COLO829 (cell line): ENCODE measurements at regions not wholly inside any gene's neighbourhood (a gene's known extent, or its start where the extent isn't known, plus 50 kb on each side); places are given as distances from the start of the nearest gene placed in this dataset.
"Not testable (repeated sequence)": the region's sequence is repeated elsewhere in the genome, so short reads cannot be mapped to it uniquely, and the experiment has no call there.

Experiments used
- DNase-seq: peaks from one replicate; pipeline ENCODE4 v3.0.0; 2012; ENCODE audit warnings: low spot score

DNA sequence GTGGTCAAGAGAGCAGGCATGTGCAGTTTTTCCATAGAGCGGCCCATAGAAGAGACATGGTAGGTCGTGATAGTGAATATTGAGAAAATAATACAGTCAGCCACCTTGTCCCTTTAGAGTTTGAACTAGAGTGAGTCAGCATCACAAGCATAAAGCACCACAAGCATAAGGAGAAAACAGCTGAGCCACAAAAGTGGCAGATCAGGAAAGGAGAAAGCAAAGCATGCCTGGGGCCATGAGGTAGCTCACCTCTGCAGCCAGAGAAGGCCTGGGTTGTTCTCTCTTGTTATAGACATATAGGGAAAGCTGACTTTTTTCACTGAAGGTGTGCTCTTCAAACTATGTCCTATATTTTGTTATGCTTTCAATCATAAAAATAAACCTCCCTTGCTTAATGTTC, 879.0 kb downstream of the DSC3 start:
- no peak for DNase-seq

DNA sequence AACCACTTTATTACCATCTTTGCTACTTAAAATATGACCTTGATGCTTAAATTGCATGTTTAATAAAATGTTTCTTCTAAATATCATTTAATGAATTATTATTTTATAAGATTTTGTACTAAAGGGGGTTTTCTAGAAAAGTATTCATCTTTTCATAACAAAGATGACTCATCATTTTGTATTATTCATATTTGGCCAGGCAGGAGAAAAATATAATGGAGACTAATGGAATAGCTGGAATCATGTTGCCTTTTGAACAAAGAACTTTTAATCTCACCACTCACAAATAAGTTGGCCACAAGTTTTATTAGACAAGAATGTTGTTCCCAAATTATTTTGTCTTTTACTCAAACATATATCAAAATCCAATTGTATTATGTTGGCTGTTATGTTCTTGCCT, 882.4 kb downstream of the DSC3 start:
- DNase-seq = no peak

DNA sequence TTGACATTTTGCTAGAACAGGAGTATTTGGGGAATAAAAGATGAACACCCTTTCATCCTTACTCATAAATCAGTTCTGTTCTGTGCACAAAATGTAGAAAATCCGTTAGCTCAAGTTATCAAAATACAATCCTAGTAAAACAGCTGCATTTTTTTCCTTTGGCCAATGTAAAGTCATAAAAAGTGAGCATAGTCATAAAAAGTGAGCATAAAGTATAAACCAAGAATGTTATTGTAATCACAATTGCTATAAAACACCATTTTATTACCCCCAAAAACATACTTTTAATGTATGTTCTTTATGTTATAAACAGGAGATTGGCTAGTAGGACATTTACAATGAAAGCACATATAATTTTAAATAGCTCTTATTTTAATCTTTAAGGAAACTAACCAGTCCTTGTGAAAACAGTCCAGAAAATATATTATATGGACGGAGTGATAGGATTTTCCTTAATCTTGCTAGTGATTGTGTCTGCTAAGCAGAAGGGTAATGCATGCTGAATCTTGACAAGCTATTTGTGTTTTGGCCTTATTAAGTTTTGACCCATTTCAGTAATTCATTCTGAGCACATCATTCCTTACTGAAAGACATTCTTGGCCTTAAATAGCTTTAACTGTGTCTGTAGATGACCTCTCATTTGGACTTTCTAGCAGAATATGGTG, 891.8 kb downstream of the DSC3 start:
- DNase-seq = no peak

DNA sequence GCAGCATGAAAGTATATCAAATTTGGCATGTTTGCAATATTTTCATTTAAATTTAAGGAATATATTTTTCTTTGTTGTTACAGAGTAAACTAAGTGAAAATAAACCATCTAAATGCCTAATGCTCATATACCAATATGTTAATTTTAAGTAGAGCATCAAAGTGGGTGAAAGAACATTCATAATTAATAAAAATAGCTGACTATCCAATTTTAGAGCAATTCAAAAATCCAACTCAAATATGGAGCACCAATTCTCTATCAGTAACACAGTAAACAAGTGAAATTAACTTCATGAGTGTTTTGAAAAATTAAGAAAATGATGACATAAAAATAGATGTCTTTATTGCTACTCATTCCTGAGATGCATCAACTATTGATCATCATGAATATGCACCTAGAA, 893.0 kb downstream of the DSC3 start:
- DNase-seq = no peak

DNA sequence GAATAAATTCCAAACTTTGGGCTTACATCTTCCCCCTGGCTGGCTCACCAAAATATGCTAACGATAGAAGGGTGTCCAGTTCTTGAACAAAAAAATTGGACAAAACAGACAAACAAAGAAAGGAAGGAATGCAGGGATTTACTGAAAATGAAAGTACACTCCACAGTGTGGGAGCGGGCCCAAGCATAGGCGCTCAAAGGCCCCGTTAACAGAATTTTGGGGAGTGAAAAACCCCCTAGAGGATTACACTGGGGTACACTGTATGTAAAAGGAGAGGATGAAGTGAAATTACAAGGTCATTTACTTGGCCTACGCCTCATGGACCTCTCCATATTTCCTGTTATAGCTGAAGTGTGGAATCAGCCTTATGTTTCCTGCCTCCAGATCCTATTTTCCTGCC, 899.7 kb downstream of the DSC3 start:
- no peak for DNase-seq

DNA sequence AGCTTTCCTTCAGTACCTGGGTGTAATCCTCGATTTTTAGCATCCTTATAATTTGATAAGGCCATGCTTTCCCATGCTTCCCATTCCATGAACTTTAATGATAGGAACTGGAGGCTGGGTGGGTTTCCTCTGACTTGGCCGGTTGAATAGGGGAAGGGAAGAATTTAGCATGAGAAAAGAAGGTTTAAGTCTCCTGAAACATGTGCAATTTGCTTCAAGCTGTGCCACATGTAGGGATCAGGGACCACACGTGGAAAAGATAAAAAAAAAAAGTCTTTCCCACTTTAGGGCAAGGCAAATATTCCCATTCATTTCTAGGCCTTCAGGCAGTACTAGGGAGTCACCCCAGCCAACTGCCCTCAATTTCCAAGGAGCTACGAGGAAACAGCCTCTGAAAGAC, 900.3 kb downstream of the DSC3 start:
- DNase-seq = no peak

DNA sequence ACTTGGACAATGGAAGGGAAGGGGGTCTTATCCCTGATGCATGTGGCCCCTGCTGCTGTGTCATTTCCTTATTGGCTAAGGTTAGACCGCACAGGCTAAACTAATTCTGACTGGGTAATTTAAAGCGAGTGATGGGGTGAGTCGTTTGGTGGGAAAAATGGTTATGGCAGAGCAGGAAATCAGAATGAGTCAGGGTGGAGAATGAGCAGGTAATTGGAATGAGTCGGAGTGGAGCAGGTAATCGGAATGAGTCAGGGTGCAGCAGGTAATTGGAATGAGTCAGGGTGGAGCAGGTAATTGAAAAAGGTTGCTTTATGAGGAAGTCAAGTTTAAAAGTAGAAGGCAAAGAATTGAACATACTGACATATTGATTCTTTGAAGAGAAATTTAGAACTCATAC, 901.0 kb downstream of the DSC3 start:
- DNase-seq = not testable (repeated sequence)

DNA sequence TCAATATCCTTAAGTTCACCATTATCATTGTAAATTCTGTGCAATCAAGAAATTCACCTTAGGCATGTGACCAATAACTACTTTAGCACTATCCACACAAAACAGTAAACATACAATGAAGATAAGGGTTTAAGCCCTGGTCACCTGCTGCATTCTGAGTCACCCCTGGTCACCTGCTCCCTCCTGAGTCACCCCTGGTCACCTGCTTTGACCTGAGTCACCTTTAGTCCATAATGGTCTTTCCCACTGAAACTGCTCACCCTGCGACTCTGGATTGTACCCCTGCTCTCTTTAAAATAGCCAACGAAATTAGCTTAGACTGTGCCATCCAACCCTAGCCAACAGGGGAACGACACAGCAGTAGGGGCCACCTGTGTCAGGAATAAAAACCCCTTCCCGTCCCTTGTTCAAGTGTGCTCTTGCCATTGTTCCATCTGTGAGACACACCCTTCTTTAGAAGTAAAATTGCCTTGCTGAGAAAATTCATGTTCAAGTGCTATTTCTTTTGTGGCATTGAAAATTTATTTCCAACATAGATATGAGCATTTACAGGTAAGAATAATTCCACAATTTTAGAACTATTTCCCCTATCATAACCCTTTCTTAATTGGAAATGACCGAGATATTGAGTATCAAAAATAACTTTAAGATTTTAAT, 902.8 kb downstream of the DSC3 start:
- DNase-seq = no peak

DNA sequence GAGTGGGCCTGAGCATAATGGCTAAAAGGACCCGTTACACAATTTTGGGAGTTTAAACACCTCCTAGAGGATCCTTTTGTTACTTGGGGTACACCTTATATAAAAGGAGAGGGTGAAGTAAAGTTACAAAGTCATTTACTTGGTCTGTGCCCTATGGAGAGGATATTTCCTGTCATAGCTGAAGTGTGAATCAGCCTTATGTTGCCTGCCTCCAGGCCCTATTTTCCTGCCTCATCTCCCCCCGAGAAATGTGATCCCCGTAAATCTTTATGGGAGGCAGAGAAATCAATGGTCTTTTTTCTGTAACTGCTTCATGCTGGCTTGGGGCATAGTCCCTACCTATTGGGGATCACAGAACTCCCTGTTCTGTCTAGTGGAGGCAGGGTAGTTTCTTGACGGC, 906.6 kb downstream of the DSC3 start:
- DNase-seq = no peak

DNA sequence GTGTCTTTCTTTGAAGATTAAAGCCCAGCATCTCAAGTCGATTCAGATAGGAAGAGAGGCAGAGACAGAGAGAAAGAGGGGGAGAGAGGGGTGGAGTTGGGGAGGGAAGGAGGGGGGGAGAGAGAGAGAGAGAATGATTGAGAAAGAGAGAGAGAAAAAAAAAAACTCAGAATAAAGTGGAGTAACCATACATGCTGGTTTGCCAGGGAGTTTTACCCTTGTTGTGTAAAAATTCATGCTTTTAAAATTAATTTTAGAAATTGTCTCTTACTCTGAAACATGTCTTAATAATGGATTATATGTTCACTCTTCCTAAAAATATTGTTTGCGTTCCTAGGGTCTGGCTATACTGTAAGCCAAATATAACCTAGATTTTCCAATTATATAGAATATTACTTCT, 908.5 kb downstream of the DSC3 start:
- no peak for DNase-seq

DNA sequence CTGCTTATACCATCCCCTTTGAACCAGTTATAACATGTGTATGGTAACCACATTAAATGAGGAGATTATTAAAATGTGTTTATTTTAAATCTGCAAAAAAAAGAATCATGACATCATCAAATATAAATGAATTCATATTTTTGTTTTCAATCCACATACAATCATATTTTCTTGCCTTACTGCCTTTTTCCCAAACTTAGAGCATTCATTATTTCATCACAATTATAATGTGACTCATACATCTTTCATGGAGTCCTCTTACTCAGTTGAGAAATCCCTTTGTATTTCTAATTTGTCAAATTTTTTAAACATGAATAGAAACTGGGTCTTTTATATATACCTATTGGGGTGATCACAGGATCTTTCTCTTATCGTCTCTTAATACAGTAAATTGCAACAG, 909.6 kb downstream of the DSC3 start:
- DNase-seq = no peak

DNA sequence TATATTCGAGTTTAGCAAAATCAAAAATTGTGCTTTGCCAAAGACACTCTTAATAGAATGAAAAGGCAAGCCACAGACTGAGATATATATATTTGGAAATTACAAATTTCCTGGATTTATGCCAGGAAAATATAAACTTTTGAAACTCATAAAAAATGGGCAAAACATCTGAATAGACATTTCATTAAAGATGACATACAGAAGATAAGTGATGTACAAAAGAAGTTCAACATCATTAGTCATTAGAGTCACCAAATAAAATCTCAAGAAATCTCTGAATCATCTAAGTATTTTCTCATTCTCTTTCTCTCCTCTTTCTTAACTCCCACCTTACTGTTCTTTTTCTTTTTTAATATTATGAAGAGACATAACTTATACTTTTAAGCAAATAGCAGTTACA, 921.1 kb downstream of the DSC3 start:
- DNase-seq = no peak

DNA sequence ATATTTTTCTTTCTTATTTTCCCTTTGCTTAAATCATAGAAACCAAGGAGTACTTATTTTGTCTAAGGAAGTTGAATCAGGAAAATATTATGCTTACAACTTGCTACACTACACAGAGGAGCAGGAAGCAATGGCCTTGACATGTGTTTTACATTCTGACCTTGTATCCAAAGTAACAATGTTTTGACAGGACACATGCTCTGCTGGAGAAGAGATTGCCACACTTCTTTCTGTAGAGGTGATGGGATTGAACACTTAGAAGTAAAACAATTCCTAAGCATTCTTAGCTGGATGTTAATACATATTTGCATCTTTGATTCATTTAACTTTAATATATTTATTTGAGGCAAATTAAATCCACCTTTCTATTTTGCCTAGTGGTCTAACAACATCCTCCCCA, 929.1 kb downstream of the DSC3 start:
- DNase-seq = no peak

DNA sequence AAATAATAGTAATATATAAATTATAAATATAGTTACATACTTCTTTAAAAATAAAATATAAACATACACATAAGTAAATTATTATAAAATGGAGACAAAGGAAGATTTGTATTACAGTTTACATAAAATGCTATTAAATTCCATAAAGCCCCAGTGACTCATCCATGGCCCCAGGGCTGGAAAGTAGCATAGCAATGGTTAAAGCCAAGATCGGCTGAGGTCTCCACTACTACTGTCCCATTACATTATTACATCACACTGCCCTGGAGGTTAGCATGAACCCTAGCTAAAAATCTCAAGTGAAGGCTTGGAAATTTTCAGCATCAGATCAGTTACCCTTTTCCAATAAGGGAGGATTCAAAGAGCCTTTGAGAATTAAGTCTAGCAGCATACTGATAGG, 936.2 kb downstream of the DSC3 start:
- DNase-seq = peak; percentile 69

DNA sequence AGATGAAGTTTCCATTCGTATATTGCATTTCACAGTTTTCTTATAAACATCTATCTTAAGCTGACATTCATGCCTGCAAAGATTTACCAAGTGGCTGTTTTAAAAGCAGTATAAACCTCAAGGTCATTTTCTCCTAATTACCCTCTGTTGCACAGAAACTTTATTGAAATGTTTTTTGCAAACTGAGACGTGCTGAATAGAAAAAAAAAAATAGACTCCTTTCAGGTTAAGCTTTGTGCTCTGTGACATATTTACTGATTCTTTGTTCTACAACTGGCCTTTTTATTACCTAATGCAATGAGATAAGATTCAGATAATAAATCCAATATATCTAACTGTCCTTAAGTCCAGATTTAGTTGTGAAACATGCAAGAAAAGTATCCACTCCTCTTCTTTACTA, 938.7 kb downstream of the DSC3 start:
- DNase-seq = no peak

DNA sequence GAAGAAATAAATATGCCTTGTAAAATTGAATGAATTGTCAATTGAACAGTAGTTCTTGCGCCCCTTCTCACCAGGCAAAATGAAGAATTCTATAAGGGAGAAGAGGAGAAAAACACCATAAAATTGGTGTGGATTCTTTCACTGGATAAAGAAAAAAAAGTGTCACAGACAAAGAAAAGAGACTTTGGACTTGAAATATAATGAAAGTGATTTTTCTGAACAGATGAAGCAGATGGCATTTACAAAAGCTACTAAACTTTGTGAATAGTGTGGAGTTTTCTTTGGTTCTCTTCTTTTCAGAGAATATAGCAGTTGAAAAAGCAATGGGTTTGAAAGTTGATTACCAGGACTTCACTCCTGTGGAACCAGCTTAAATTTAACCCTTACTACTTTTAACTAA, 945.7 kb downstream of the DSC3 start:
- no peak for DNase-seq

DNA sequence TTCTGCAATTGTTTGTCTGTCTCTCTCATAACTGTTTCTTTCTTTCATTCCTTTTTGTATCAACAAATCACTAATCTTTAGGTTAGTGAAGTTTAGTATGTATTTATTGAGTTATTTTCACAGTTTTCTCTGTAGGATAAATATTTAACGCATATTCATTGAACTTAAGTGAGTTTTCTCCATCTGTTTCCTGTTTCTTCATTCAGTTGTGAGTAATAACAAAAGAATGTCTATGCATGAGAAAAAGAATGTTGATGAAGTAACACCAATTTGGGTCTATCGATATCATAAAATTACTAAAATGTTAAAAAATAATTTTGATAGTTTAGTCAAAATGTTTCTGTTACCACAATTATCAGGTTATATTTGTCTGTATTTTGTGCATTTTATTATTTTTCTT, 948.0 kb downstream of the DSC3 start:
- no peak for DNase-seq

DNA sequence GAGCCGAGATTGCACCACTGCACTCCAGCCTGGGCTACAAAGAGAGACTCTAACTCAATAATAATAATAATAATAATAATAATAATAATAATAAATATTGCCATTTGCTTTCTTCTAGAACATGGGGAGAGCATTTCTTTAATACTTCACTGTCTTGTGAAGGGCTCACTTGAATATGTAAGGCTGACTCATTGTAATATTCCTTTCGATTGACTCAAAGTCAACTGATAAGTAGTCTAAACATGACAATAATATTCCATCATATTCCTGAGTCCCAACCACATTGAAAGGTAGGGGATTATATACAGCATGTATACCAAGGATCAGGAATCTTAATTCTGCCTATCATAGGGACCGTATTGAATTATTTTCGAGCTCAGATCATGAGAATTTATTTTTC, 949.2 kb downstream of the DSC3 start:
- DNase-seq = no peak

DNA sequence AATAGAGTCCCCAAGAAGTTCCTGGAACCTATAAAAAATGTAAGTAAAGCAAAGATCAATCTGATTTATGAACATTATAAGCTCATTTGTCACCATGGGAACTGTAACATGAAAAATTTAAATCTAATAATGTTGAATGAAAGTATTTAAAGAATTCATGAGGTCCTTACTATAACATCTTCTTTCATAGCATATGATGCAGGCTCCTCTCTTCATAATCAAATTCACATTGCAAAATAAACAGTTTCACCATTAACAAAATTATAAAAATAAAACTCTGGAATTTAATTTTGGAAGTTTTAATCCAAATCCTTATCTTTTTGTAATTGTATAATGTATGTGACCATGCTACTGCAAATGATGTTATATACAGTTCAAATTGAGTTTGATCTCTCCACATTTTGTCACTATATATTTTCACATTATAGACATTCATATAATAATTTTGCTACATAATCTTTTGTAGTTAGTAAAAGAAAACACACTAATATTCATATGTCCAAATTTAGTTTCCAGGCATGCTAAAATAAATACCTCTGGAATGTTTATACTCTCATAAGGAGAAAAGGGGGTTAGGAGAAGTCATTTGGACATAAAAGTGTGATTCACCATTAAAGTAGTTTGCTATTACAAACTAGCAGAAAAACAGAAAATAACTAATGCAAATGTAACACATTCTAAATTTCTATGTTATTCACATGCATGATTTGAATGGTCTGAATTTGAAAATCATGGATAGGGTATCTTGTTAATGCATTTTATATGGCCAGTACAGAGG, 954.1 kb downstream of the DSC3 start:
- DNase-seq = no peak

DNA sequence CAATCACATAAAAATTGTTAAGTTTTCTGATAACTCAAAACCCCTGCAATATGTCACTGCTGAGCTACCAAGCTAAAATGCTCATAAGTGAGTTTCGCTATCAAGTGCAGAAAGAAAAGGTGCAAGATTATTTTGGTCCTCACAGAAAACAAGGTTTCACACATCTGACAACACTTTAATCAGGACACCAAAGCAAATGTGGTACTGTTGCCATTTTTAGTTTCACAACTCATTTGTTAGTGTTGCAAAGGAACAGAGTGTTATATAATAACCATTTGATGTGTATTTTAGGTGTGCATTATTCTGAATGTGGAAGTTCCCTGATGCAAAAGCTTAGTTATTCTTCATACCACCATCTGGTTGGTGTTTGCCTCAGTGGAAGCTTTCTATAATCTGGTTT, 956.2 kb downstream of the DSC3 start:
- no peak for DNase-seq

DNA sequence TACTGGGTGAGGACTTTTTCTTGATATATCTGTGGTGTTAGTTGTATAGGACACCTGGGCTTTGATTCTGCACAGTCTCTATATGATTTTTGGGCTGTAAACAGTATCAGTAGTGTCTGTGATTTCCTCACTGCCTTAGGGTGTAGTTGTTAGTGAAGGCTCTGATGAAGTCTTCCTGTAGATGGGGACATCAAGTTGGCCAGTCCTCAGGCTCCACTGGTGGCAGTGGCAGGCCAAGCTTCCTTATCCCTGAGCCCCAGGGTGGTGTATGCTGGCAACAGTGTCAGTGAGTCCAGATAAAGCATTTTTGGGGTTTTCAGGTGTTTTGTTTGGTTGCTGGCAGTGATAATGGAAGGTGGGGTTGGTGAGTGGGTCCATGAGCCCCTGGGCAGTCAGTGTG, 961.4 kb downstream of the DSC3 start:
- DNase-seq = no peak

DNA sequence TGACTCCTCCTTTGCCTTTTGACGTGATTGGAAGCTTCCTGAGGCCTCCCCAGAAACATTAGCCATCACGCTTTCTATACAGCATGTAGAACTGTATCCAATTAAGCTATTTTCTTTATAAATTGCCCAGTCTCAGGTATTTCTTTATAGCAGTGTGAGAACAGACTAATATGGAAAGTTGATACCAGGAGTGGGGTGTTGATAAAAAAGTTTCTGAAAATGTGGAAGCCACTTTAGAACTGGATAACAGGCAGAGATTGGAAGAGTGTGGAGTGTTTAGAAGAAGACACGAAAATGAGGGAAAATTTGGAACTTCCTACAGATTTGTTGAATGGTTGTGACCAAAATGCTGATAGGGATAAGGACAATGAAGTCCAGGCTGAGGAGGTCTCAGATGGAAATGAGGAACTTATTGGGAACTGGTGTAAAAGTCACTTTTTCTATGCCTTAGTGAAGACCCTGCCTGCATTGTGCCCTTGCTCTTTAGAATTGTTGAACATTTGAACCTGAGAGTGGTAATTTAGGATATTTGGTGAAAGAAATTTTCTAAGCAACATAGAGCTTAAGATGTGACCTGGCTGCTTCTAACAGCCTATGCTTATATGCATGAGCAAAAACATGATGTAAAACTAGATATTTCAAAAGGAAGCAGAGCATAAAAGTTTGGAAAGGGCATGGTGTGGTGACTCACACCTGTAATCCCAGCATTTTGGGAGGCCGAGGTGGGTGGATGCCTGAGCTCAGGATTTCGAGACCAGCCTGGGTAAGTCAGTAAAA, 969.7 kb downstream of the DSC3 start:
- DNase-seq = no peak

DNA sequence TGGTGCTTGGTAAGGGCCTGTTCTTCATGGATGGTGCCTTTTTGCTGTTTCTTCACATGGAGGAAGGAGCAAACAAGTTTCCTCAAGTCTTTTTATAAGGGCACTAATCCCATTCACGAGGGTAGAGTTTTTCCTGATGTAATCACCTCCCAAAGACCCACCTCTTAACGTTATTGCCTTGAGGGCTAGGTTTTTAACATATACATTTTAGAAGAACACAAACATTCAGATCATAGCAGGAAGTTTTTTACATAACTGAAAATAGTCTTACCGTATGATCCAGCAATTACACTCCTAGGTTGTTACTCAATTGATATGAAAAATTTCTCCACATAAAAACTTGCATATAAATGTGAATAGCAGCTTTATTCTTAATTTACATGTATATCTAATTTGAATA, 976.3 kb downstream of the DSC3 start:
- no peak for DNase-seq
